Retinal pigment epithelial cell (primary cell): ENCODE measurements at regions not wholly inside any gene's neighbourhood (a gene's known extent, or its start where the extent isn't known, plus 50 kb on each side); places are given as distances from the start of the nearest gene placed in this dataset.

Source experiments
- DNase-seq: peaks from one replicate; pipeline ENCODE4 v3.0.0-alpha.2; 2010; ENCODE audit warnings: low read depth
- H3K4me3 ChIP-seq: 2 replicates; pipeline ENCODE4 v1.5.1; 2011; ENCODE audit warnings: mild to moderate bottlenecking, low read length, control low read depth, moderate library complexity
- CTCF ChIP-seq: conservative IDR thresholded peaks from 2 replicates; pipeline ENCODE4 v1.5.1; 2011; ENCODE audit warnings: low read depth, low read length, control low read depth, inconsistent platforms

DNA sequence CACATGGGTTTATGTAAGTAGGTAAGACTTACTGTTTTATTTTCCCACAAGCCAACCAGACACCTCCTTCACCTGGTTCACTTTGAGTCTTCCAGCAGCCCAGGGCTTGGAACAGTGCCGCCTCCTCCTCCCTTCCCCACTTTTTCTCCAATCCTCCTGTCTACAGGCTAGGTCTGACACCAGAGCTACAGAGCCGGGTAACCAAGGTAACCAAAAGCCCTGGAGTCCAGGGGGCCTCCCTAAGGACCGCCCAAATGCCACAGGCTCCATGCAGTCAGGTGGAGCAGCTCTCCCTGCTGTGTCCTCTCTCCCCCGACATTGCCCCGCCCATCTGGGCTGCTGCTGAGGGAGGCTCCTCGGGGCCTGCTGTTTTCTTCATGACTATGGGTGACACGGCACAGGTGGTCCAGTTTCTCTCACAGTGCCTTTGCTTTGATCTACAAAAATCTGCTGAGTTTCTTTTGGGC is 138.0 kb upstream of the EFNA5 start:
- no peak for DNase-seq
- TF ChIP-seq CTCF: no peak
- H3K4me3 ChIP-seq: no peak overlapping the region

DNA sequence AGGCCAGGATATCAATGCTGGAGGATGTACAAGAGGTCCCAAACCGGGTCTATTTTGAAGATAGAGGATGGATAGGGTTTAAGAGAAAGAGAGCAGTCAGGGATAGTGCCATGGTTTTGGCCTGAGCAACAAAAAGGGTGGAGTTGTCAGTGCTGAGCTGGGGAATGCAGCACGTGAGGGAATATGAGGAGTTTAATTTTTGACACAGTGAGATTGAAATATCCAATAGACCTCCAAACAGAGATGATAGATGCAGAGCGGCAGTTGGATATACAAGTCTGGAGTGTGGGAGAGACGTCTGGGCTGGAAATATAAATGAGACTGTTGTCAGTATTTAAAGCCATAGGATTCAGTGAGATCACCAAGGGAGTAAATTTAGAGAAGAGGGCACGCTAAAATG is 136.7 kb upstream of the EFNA5 start:
- H3K4me3 ChIP-seq: no peak overlapping the region
- TF ChIP-seq CTCF: no peak
- DNase-seq: no peak

DNA sequence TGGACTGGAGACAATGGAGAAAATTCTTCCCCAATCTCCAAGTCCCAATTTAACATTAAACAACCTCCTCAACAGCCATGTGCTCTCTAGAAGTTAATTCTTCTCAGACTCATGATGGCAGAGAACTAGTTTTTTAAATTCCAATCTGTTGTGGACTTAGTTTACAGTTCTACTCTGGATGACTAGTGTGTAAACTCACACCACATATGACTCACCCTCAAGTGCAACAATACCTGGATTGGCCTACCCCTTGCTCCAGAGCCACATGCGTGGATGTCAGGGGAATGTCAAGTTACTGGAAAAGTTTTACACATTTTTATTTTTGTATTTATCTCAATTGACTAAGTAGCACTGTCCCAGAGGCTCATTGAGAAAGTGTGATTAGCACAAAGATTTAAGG is 136.0 kb upstream of the EFNA5 start:
- peak; percentile 56 for DNase-seq
- TF ChIP-seq CTCF: no peak
- H3K4me3 ChIP-seq: no peak overlapping the region

DNA sequence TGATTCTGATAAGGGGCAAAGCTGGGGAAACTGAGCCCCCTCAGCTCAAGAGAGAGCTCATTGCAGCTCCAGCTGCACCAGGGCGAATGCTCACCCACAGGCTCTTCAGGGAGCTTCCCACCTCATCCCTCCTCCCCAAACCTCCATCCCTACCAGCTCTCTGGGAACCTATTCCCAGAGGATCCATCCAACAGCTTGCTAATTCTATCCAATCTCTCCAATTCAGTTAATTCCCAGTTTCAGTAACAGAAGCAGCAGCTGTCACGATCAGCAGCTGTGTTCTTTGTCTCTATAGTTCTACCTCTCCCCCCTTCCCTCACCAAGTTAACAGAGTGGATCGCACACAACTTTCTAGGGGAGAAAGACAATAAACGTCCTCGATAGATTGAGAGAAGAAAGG is 135.5 kb upstream of the EFNA5 start:
- no peak for TF ChIP-seq CTCF
- no peak overlapping the region for H3K4me3 ChIP-seq
- no peak for DNase-seq

GRCh38 chr5:107805824-107806223 is 135.1 kb upstream of the EFNA5 start:
- TF ChIP-seq CTCF: no peak
- DNase-seq: no peak
- no peak overlapping the region for H3K4me3 ChIP-seq

DNA sequence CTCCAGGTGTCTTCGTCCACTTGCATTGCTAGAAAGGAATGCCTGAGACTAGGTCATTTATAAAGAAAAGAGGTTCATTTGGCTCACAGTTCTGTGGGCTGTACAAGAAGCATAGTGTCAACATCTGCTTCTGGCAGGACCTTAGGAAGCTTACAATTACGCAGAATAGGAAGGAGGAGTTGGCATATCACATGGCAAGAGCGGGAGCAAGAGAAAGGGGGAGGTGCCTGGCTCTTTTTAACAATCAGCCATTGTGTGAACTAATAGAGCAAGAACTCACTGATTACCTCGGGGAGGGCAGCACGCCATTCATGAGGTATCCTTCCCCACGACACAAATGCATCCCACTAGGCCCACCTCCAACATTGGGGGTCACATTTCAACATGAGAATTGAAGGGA is 134.4 kb upstream of the EFNA5 start:
- no peak overlapping the region for H3K4me3 ChIP-seq
- TF ChIP-seq CTCF: no peak
- no peak for DNase-seq

DNA sequence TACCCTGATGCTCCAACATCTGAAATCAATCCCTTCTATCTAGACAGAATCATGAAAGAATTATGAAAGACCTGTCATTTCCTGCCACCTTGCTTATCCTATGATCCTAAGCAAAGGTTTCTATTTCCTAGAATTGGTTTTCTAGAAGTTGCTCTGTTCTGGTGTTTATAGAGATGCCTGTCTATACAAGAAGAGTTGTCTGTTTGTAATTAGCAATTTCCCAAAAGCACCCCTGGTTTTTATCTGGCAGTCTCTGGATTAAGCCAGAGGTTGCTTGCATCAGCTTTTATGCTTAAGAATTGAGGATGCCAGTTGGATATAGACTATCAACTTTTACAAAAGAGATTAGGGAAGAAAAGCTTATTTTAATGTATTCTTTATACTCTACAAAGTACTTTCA is 133.0 kb upstream of the EFNA5 start:
- DNase-seq: no peak
- H3K4me3 ChIP-seq: no peak overlapping the region
- no peak for TF ChIP-seq CTCF
